Omental fat pad (tissue), 3 donors: ENCODE measurements at regions not wholly inside any gene's neighbourhood (a gene's known extent, or its start where the extent isn't known, plus 50 kb on each side); places are given as distances from the start of the nearest gene placed in this dataset.

Experiments used
- ATAC-seq: fragments of 150-250 bp; one replicate; pipeline ENCODE4 v1.9.1; 2016; ENCODE audit warnings: mild to moderate bottlenecking, moderate library complexity; ENCODE audit not compliant: low FRiP score
- DNase-seq: peaks from one replicate; pipeline ENCODE4 v3.0.0-alpha.2; 2019; ENCODE audit warnings: low spot score
- CTCF ChIP-seq, 3 donors: fragments of 450-650 bp; IDR thresholded peaks; one replicate each; pipeline ENCODE4 v1.5.1; 2016 to 2017; ENCODE audit warnings: antibody characterized with exemption in 3 of 3, mild to moderate bottlenecking in 3 of 3, moderate library complexity in 2 of 3

DNA sequence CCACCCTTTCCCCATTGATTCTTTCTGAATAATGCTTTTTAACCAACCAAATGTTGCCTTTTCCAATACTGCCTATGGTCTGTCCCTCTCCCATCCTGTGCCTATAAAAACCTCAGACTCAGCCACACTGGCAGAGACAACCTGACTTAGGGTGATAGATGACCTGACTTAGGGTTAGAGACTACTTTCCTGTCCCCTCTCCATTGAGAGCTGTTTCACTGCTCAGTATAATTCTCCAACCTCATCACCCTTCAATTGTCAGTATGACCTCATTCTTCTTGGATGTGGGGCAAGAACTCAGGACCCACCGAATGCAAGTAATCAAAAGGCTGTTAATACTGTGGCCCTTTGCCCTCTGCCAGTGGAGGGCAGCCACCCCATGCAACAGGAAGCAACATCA, 182.3 kb upstream of the STK17B start:
- TF ChIP-seq CTCF (IDR thresholded peaks at IDR 0.05), result no peak
- ATAC-seq (no peak), DNase-seq (no peak)

GRCh38 chr2:196354186-196354585, 182.8 kb upstream of the STK17B start:
- no peak for ATAC-seq
- no peak for DNase-seq
- no peak for TF ChIP-seq CTCF (IDR thresholded peaks at IDR 0.05)

DNA sequence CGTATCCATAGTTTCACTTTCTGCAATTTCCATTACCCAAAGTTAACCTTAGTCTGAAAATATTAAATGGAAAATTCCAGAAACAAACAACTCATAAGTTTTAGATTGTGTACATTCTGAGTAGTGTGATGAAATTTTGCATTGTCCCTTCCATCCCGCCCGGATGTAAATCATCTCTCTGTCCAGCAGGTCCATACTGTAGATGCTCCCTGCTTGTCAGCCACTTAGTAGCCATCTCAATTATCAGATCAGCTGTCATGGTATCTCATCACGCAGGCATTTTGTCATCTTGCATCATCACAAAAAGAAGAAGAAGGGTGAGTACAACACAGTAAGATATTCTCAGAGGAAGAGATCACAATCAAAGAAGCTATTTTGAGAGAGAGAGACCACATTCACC, 185.0 kb upstream of the STK17B start:
- TF ChIP-seq CTCF (IDR thresholded peaks at IDR 0.05), result no peak
- no peak for ATAC-seq
- no peak for DNase-seq

DNA sequence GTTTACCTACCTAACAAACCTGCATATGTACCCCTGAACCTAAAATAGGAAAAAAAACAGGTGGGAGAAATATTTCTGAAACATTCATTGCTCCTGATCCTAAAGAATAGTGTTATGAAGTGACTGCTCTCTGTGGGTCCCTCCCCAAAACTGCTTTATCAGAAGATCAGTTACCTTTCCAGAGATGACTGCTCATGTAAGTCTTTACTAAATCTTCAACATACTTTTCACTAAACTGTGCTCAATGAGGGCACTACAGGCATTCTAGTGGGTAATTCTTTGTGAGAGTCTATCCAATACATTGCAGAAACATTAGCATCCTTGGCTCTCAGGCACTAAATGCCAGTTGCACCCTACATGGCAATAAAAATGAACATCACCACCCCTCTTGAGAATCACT, 189.3 kb upstream of the STK17B start:
- no peak for ATAC-seq
- DNase-seq, result no peak
- no peak for TF ChIP-seq CTCF (IDR thresholded peaks at IDR 0.05)

DNA sequence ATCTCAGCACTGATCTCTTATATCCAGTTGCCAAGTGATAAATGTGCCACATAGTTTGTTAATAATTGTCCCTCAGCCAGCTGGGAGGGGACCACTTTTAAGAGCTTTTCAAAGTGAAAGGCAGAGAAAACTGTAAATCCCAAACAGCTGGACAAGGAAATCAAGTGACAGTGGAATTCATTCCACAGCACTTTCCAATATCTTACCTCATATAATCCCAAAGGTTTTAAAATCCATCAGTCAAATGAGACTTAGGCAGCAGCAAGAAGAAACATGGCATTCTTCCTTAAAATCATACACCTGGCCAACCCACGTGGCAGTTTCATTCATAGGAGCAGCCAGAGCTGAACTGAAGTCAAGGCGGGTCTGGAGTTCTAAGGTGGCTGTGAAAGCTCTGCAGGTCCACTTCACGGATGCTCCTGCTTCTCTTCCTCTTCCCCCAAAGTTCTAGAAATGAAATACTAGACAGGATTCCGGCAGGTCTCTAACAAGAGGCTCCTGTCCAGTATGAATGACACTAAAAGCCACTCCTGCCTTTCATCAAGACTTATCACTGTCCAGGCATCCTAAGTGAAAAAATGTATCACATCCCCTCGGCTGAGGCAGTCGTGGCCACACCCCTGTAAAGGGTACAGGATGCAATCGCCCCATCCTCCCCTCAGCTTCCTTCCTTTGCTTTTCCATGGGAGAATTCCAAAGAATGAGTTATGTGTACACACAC, 190.4 kb upstream of the STK17B start:
- DNase-seq, result no peak
- no peak for ATAC-seq
- TF ChIP-seq CTCF (IDR thresholded peaks at IDR 0.05), result no peak

GRCh38 chr2:196362973-196363549, 191.7 kb upstream of the STK17B start:
- ATAC-seq, result no peak
- no peak for DNase-seq
- TF ChIP-seq CTCF (IDR thresholded peaks at IDR 0.05), result no peak

- DNase-seq (no peak), ATAC-seq (no peak)
- TF ChIP-seq CTCF (IDR thresholded peaks at IDR 0.05), result no peak
Observed at GRCh38 chr2:196365145-196365544, 193.8 kb upstream of the STK17B start.
